Testis (tissue), 2 donors: ENCODE measurements at regions not wholly inside any gene's neighbourhood (a gene's known extent, or its start where the extent isn't known, plus 50 kb on each side); places are given as distances from the start of the nearest gene placed in this dataset.

Source experiments
- CTCF ChIP-seq, 3 experiments: fragments of 450-650 bp in 2 of 3; fragments of 200-600 bp in 1 of 3; sonication (generic) in 1 of 3; IDR thresholded peaks; one replicate each; pipeline ENCODE4 v1.5.1; 2016 to 2019; ENCODE audit warnings: antibody characterized with exemption in 3 of 3, mild to moderate bottlenecking in 2 of 3, moderate library complexity in 1 of 3
- POLR2A ChIP-seq: fragments of 450-650 bp; IDR thresholded peaks from one replicate; pipeline ENCODE4 v1.6.1; 2017; ENCODE audit warnings: antibody characterized with exemption, mild to moderate bottlenecking, moderate library complexity

- TF ChIP-seq CTCF (IDR thresholded peaks at IDR 0.05), result no peak
- no peak for TF ChIP-seq POLR2A
These were observed 150.0 kb downstream of the NSG2 start for GRCh38 chr5:174195517-174195916.
